HG03108 (cell line): ENCODE measurements at regions not wholly inside any gene's neighbourhood (a gene's known extent, or its start where the extent isn't known, plus 50 kb on each side); places are given as distances from the start of the nearest gene placed in this dataset.
"Not testable (repeated sequence)": the region's sequence is repeated elsewhere in the genome, so short reads cannot be mapped to it uniquely, and the experiment has no call there.

Source experiments
- ATAC-seq: cut with Tn5 transposase; IDR thresholded peaks from one replicate; pipeline ENCODE4 v1.9.1; 2021; ENCODE audit warnings: moderate library complexity; ENCODE audit not compliant: unreplicated experiment

DNA sequence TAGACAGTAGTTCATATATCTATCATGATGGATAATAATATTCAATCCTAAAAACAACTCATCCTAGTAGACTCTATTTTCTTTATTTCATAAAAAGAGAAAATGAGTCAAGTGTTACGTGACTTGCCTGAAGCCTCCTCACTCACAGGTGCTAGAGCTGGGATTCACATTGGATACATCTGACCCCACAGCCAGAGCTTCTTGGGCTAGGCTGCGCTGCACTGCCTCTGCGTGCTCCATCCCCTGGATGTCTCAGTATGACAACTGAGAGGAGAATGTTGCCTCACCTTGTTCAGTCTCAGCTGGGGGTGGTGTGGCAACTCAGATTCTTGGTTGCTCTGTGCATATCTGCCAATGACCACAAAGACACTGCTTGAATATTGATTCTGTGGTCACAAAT is 286.6 kb downstream of the LIG4 start:
- no peak for ATAC-seq

- ATAC-seq: no peak
Measured at GRCh38 chr13:107927557-107927956, 287.8 kb downstream of the LIG4 start.

DNA sequence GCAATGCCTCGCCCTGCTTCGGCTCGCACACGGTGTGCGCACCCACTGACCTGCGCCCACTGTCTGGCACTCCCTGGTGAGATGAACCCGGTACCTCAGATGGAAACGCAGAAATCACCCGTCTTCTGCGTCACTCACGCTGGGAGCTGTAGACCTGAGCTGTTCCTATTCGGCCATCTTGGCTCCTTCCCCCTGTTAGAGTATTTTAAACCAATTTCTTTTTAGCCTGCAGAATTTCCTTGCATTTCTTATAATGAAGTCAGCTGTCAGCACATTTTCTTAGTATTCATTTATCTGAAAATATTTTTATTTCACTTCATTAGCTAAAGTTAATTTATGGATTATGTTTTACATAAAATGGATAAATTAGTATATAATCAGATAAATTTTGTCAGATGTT is 288.8 kb downstream of the LIG4 start:
- ATAC-seq: not testable (repeated sequence)

- not testable (repeated sequence) for ATAC-seq
Measured at GRCh38 chr13:107916902-107917301, 298.4 kb downstream of the LIG4 start.

DNA sequence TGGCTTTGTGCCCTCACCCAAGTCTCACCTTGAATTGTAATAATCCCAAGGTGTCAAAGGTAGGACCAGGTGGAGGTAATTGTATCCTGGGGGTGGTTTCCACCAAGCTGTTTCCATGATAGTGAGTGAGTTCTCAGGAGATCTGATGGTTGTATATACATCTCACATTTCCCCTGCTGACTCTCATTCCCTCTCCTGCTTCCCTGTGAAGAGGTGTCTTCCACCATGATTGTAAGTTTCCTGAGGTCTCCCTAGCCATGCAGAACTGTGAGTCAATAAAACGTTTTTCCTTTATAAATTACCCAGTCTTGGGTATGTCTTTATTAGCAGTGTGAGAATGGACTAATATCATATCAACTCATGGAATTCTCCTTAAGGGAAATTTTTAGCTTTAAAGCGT is 302.6 kb downstream of the LIG4 start:
- ATAC-seq: no peak

DNA sequence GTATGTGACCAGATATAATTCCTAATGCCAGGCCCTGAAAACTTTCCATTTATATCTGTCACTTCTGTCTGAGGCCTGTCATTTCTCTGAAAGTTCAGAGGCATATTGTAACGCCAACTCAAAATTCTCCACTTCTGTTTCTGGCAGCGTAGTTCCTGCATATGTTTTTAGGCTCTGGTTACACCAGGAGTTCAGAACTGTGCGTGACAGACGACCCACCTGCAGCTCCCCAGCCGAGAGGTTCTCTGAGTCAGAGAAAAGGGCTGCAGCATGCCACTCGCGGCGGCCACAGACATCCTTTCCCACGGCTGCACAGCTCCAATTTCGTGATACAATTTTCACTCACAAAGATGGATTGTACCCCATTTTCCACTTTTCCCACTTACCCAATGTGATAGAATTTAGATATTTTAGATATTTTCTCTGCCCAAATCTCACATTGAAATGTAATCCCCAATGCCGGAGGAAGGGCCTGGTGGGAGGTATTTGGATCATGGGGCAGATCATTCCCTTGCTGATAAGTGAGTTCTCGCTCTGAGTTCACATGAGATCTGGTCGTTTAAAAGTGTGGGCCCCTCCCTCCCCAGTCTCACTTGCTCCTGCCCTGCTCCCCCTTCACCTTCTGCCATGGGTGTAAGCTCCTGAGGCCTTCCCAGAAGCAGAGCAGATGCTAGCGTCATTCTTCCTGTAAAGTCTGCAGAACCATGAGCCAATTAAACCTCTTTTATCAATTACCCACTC is 308.1 kb downstream of the LIG4 start:
- ATAC-seq: no peak

GRCh38 chr13:107906131-107906530 is 309.2 kb downstream of the LIG4 start:
- ATAC-seq: no peak

- no peak for ATAC-seq
Measured at GRCh38 chr13:107901996-107902562, 313.3 kb downstream of the LIG4 start.

GRCh38 chr13:107901230-107901629 is 314.1 kb downstream of the LIG4 start:
- ATAC-seq: no peak

- ATAC-seq: no peak
Measured at GRCh38 chr13:107900775-107901174, 314.6 kb downstream of the LIG4 start.

DNA sequence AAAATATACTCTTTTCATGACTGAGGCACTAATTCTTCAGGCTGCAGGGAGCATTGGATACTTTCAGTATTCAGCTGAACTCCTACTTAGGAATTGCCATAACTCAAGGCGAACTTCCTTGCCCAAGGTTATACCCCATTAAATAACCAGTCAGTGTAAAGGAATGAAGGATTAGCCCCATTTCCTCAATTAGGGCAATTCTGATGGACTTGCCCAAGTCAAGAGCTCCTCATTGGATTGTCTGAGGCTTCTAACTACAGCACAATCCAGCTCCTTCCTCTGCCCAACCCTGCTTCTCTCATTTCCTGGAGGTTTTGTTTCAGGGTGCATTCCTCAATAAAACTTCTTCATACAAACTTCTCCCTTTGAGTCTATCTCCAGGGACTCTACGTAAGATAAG is 329.2 kb downstream of the LIG4 start:
- no peak for ATAC-seq

GRCh38 chr13:107884564-107884963 is 330.8 kb downstream of the LIG4 start:
- no peak for ATAC-seq

- no peak for ATAC-seq
Measured at GRCh38 chr13:107883561-107884175, 331.7 kb downstream of the LIG4 start.

DNA sequence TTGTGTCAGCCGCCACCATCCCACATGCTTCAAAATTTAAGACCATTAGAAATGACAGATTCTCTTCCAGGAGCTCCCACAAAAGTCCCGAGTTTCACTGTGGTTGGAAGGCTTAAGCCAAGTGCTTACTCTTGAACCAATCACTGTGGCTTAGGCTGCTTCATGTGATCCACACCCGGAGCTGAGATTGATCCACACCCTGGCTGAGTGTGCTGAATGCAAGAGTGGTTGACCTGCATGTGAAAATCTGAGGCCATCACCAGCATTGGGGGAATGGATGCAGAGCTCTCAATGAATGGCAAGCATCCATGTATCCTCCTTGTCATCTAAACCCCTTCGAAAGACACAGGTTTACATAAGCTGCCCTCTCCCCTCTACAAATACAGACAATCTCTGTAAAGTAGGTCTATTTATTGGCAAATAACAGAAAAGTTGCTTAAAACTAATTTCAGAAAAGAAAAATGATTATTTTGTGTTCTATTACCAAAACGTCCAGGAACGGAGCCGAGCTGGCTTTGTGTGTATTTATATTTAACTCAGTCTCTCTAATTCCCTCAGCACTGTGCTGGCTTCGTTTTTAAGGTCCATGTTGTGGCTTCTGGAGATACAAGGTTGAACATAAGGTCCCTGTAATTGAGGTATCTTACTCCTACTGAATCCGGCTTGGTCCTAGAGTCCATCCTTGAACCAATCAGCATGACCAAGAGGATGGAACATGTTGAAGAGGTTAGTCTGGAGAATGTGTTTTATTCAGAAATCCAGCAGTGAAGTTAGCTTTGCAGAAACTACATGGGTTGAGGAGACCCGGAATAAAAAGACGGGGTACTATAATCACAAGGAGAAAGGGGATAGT is 332.4 kb downstream of the LIG4 start:
- ATAC-seq: no peak

DNA sequence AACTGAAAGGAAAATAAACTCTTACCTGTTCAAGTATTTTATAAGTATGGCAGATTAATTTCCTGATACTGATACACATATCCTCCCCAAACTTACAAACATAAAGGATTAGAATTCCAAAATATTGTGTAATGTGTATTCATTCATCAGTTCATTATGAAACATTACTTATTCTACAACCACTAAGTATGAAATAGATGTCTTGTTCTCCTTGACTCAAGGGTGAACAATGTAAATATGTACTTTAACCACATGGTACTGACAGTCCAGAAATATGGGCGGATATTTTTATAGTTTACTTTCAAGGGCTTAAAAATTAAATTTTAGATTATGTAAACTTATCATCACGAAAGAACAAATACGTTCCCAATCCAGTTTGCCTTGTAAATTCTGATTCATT is 334.0 kb downstream of the LIG4 start:
- no peak for ATAC-seq

DNA sequence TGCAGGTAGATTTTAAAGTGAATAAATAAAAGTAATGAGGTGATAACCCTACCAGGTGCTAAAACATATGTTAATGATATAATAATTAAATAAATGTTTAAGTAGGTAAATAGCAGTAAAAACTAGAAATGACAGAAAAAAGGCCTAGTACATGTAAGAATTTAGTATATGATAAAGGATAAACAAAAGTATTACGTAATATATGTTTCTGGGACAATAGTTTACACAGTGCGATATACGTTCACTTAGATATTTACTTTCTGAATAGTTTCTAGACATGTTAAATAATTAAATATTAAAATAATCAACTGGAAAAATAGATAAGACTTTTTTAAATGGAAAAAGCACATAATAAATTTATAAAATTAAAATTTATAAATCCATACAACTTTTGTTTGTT is 340.9 kb downstream of the LIG4 start:
- no peak for ATAC-seq

GRCh38 chr13:107873926-107874325 is 341.4 kb downstream of the LIG4 start:
- no peak for ATAC-seq

DNA sequence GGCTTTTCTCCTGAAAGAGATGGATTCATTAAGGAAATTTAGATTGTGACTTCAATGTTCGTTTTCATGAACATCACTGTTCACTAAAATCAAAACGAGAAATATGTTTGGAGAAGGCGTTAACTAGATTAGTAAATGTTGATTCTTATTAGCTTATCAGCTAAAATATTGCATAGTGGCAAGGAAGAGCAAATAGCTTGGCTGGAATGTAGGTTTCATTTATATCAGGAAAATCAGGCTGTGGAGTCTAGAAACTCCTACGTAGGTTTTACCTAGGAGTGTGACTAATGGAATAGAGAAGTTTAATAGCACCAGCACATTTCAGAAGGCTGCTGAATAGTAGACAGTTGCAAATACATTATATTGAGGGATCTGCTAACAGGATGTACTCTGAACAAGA is 344.9 kb downstream of the LIG4 start:
- ATAC-seq: no peak

- no peak for ATAC-seq
Measured at GRCh38 chr13:107867701-107868661, 347.4 kb downstream of the LIG4 start.

GRCh38 chr13:107866941-107867623 is 348.3 kb downstream of the LIG4 start:
- ATAC-seq: no peak
